Neural cell (in vitro differentiated cells): ENCODE measurements at regions not wholly inside any gene's neighbourhood (a gene's known extent, or its start where the extent isn't known, plus 50 kb on each side); places are given as distances from the start of the nearest gene placed in this dataset.

Source experiments
- H2AFZ ChIP-seq: fragments of 200-600, 300-800 bp; sonication (generic), shearing (Covaris generic); 2 replicates; pipeline ENCODE4 v1.6.0; 2014; ENCODE audit warnings: low read depth, mild to moderate bottlenecking, antibody characterized with exemption, low read length, moderate library complexity
- H3F3A ChIP-seq: fragments of 200-600 bp; shearing (Covaris generic); 2 replicates; pipeline ENCODE4 v1.6.1; 2016; ENCODE audit warnings: mild to moderate bottlenecking, moderate library complexity, mixed read lengths, antibody characterized with exemption, low read length; ENCODE audit not compliant: insufficient read depth, poor library complexity, severe bottlenecking
- H3K27ac ChIP-seq: fragments of 200-600, 300-800 bp; sonication (generic), shearing (Covaris generic); 2 replicates; pipeline ENCODE4 v1.5.1; 2014; ENCODE audit warnings: mild to moderate bottlenecking, low read length, moderate library complexity
- H3K27me3 ChIP-seq: fragments of 300-800, 200-600 bp; sonication (generic), shearing (Covaris generic); 2 replicates; pipeline ENCODE4 v1.6.0; 2014; ENCODE audit warnings: mild to moderate bottlenecking, low read depth, low read length, moderate library complexity; ENCODE audit not compliant: insufficient read depth
- H3K36me3 ChIP-seq: fragments of 300-800, 200-600 bp; sonication (generic), shearing (Covaris generic); 2 replicates; pipeline ENCODE4 v1.5.1; 2014; ENCODE audit warnings: mild to moderate bottlenecking, antibody characterized with exemption, low read length, moderate library complexity; ENCODE audit not compliant: insufficient read depth
- H3K4me2 ChIP-seq: fragments of 300-800, 200-600 bp; sonication (generic), shearing (Covaris generic); 2 replicates; pipeline ENCODE4 v1.6.0; 2014; ENCODE audit warnings: mild to moderate bottlenecking, low read length
- H3K4me3 ChIP-seq: fragments of 300-800, 200-600 bp; sonication (generic), shearing (Covaris generic); 2 replicates; pipeline ENCODE4 v1.5.1; 2014; ENCODE audit warnings: mild to moderate bottlenecking, low read length, moderate library complexity
- H3K79me2 ChIP-seq: fragments of 200-600 bp; shearing (Covaris generic); replicated peaks from 2 replicates; pipeline ENCODE4 v1.6.0; 2014; ENCODE audit warnings: mild to moderate bottlenecking, low read length, moderate library complexity; ENCODE audit not compliant: insufficient read depth
- H3K9ac ChIP-seq: fragments of 300-800, 200-600 bp; sonication (generic), shearing (Covaris generic); 2 replicates; pipeline ENCODE4 v1.6.1; 2016; ENCODE audit warnings: mild to moderate bottlenecking, low read length, mixed read lengths
- H3K9me2 ChIP-seq: fragments of 200-600 bp; shearing (Covaris generic); 2 replicates; pipeline ENCODE4 v1.6.1; 2016; ENCODE audit warnings: mild to moderate bottlenecking, low read length, mixed read lengths; ENCODE audit not compliant: insufficient read depth
- H3K9me3 ChIP-seq: fragments of 200-600, 300-800 bp; sonication (generic), shearing (Covaris generic); 2 replicates; pipeline ENCODE4 v1.6.1; 2016; ENCODE audit warnings: mild to moderate bottlenecking, mixed run types, low read length, moderate library complexity, mixed read lengths
- H4K20me1 ChIP-seq: fragments of 200-600 bp; shearing (Covaris generic); 2 replicates; pipeline ENCODE4 v1.6.1; 2016; ENCODE audit warnings: mild to moderate bottlenecking, mixed run types; ENCODE audit not compliant: insufficient read depth
- EP300 ChIP-seq: fragments of 450-650 bp; conservative IDR thresholded peaks from 2 replicates; pipeline ENCODE4 v1.6.1; 2014; ENCODE audit warnings: antibody characterized with exemption, mild to moderate bottlenecking, moderate library complexity; ENCODE audit not compliant: poor library complexity, severe bottlenecking
- EZH2 ChIP-seq: fragments of 200-600, 300-800 bp; shearing (Covaris generic), sonication (generic); IDR thresholded peaks from 2 replicates; pipeline ENCODE4 v1.6.1; 2014; ENCODE audit warnings: antibody characterized with exemption, low read length, borderline replicate concordance, mild to moderate bottlenecking; ENCODE audit not compliant: insufficient read depth, poor library complexity, severe bottlenecking
- MXI1 ChIP-seq: fragments of 450-650 bp; conservative IDR thresholded peaks from 2 replicates; pipeline ENCODE4 v1.6.1; 2014; ENCODE audit warnings: antibody characterized with exemption, mild to moderate bottlenecking; ENCODE audit not compliant: poor library complexity, severe bottlenecking
- POLR2AphosphoS5 ChIP-seq: IDR thresholded peaks from 2 replicates; pipeline ENCODE4 v1.6.1; 2012
- RAD21 ChIP-seq: fragments of 450-650 bp; conservative IDR thresholded peaks from 2 replicates; pipeline ENCODE4 v1.6.1; 2014; ENCODE audit warnings: antibody characterized with exemption, mild to moderate bottlenecking, moderate library complexity
- SMC3 ChIP-seq: fragments of 450-650 bp; conservative IDR thresholded peaks from 2 replicates; pipeline ENCODE4 v1.6.1; 2014; ENCODE audit warnings: antibody characterized with exemption, mild to moderate bottlenecking, moderate library complexity; ENCODE audit not compliant: poor library complexity
- TAF1 ChIP-seq: IDR thresholded peaks from 2 replicates; pipeline ENCODE4 v1.6.1; 2012; ENCODE audit warnings: low read depth
- TF ChIP-seq, protein P1 (sequence below): fragments of 450-650 bp; IDR thresholded peaks from 2 replicates; pipeline ENCODE4 v1.5.1; 2014; ENCODE audit warnings: antibody characterized with exemption, mild to moderate bottlenecking, moderate library complexity; ENCODE audit not compliant: poor library complexity, severe bottlenecking
- TF ChIP-seq, protein P2 (sequence below): IDR thresholded peaks from 2 replicates; pipeline ENCODE4 v1.6.1; 2012; ENCODE audit warnings: borderline replicate concordance

DNA sequence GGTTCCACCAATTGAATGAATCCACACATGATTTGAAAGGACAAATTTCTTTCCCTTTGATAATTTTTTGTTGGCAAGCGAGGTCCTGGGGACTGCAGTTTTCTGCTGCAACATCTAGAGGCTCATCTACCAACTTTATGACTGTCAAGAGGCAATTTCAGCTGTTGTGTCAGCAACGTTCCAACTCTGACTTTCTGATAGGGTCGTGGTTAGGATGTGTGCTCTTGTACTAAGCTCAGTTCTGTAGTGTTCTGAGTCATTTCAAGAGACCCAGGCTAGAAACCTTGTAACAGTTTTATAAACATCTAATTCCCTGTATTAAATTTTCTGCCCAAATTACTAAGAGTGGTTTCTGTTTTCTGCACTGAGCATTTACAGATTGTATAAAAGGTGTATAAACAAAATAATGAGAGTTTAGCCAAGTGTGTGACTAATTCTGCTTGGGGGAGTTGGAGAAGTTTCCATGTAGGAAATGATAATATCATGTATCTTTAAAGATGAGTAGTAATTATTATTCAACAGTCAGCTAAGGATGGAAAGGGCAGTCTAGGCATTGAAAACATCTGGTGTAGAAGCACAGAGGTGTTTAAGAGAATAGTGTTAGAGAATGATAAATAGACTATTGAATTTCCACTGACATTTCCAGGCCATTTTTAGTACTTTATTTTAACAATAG is 72.2 kb downstream of the RBMXL2 start:
- Histone ChIP-seq H3K4me2 (no peak overlapping the region), H2AFZ (no peak overlapping the region), H3K9ac (no peak overlapping the region), H3K4me3 (no peak overlapping the region), H4K20me1 (no peaks in the 10 kb centered on the region), H3K27me3 (no peaks in the 10 kb centered on the region), H3K27ac (no peak overlapping the region), H3K36me3 (no peaks in the 10 kb centered on the region), H3K79me2 (no peaks in the 10 kb centered on the region), H3K9me2 (no peaks in the 10 kb centered on the region), H3F3A (no peaks in the 10 kb centered on the region), H3K9me3 (no peaks in the 10 kb centered on the region)
- TF ChIP-seq, protein P1, sequence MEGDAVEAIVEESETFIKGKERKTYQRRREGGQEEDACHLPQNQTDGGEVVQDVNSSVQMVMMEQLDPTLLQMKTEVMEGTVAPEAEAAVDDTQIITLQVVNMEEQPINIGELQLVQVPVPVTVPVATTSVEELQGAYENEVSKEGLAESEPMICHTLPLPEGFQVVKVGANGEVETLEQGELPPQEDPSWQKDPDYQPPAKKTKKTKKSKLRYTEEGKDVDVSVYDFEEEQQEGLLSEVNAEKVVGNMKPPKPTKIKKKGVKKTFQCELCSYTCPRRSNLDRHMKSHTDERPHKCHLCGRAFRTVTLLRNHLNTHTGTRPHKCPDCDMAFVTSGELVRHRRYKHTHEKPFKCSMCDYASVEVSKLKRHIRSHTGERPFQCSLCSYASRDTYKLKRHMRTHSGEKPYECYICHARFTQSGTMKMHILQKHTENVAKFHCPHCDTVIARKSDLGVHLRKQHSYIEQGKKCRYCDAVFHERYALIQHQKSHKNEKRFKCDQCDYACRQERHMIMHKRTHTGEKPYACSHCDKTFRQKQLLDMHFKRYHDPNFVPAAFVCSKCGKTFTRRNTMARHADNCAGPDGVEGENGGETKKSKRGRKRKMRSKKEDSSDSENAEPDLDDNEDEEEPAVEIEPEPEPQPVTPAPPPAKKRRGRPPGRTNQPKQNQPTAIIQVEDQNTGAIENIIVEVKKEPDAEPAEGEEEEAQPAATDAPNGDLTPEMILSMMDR, result no peak
- TF ChIP-seq SMC3 (no peak), MXI1 (no peak), TAF1 (no peak), POLR2AphosphoS5 (no peak), RAD21 (no peak), EP300 (no peak), EZH2 (no peak)
- TF ChIP-seq, protein P2, sequence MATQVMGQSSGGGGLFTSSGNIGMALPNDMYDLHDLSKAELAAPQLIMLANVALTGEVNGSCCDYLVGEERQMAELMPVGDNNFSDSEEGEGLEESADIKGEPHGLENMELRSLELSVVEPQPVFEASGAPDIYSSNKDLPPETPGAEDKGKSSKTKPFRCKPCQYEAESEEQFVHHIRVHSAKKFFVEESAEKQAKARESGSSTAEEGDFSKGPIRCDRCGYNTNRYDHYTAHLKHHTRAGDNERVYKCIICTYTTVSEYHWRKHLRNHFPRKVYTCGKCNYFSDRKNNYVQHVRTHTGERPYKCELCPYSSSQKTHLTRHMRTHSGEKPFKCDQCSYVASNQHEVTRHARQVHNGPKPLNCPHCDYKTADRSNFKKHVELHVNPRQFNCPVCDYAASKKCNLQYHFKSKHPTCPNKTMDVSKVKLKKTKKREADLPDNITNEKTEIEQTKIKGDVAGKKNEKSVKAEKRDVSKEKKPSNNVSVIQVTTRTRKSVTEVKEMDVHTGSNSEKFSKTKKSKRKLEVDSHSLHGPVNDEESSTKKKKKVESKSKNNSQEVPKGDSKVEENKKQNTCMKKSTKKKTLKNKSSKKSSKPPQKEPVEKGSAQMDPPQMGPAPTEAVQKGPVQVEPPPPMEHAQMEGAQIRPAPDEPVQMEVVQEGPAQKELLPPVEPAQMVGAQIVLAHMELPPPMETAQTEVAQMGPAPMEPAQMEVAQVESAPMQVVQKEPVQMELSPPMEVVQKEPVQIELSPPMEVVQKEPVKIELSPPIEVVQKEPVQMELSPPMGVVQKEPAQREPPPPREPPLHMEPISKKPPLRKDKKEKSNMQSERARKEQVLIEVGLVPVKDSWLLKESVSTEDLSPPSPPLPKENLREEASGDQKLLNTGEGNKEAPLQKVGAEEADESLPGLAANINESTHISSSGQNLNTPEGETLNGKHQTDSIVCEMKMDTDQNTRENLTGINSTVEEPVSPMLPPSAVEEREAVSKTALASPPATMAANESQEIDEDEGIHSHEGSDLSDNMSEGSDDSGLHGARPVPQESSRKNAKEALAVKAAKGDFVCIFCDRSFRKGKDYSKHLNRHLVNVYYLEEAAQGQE, result no peak

DNA sequence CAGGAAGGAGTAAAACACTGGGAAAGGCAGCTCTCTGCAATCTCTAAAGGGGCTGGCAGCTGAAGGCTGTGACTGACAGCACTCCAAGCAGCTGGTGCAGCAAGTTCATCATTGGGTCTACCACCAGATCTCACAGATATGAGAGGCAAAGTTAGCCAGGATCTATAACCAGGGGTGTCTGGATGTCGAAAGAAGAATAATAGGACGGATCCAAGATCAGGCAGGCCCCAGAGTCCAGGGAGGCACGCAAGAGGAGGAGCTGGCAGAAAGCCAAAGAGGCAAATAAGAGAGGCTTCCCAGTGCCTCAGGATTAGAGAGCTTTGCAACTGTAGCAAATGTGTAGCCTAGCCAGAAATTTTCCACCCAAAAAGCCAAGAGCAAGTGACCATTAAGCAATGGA is 77.1 kb downstream of the RBMXL2 start:
- Histone ChIP-seq H3K9ac (no peak overlapping the region), H3K9me3 (no peaks in the 10 kb centered on the region), H3K9me2 (no peaks in the 10 kb centered on the region), H3K79me2 (no peaks in the 10 kb centered on the region), H3K27ac (no peak overlapping the region), H3K4me3 (no peak overlapping the region), H3K27me3 (no peaks in the 10 kb centered on the region), H3F3A (no peaks in the 10 kb centered on the region), H3K4me2 (no peak overlapping the region), H2AFZ (no peak overlapping the region), H4K20me1 (no peaks in the 10 kb centered on the region), H3K36me3 (no peaks in the 10 kb centered on the region)
- TF ChIP-seq POLR2AphosphoS5, result no peak
- no peak for TF ChIP-seq MXI1
- TF ChIP-seq EP300, result no peak
- no peak for TF ChIP-seq EZH2
- TF ChIP-seq, protein P2, result no peak
- no peak for TF ChIP-seq RAD21
- no peak for TF ChIP-seq TAF1
- TF ChIP-seq, protein P1, result no peak
- no peak for TF ChIP-seq SMC3
